ENCODE measurements at regions not wholly inside any gene's neighbourhood (a gene's known extent, or its start where the extent isn't known, plus 50 kb on each side); places are given as distances from the start of the nearest gene placed in this dataset.

DNA sequence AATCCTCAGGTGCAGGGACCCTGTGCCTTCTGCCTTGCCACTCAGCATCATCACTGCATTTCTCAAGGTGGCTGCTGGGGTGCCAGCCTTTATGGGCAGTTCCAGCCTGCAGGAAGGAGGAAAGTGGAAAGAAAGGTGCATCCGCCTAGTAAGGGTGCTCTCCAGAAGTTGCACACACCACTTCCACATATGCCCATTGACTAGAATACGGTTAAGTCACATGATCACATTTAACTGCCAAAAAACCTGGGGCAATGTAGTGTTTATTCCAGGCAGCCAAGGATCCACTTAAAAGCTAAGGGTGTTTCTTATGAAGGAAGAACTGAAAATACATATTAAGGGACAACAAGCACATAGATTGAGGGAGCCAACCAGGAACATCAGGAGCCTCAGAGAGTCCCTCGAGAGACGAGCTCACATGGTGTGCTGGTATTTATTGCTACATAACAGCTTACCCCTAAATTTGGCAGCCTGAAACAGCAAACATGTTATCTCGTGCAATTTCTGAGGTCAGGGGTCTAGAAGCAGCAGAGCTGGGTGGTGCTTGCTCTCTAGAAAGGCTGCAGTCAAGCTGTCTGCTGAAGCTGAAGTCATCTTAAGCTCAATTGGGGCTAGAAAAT, 52.0 kb upstream of the MMP2 start:
- TF ChIP-seq FOXK2 (IDR thresholded peaks at IDR 0.05) (no peak), FOXM1 (IDR thresholded peaks at IDR 0.05; ENCODE audit: borderline replicate concordance) (no peak), ZNF384 (IDR thresholded peaks at IDR 0.05) (no peak), FOXA1 (IDR thresholded peaks at IDR 0.05) (no peak), SP1 (IDR thresholded peaks at IDR 0.05) (no peak), CTBP1 (IDR thresholded peaks at IDR 0.05; ENCODE audit: borderline replicate concordance) (no peak), LEF1 (IDR thresholded peaks at IDR 0.05; ENCODE audit: borderline replicate concordance) (no peak), TARDBP (IDR thresholded peaks at IDR 0.05) (no peak)
